HG03354 (cell line): ENCODE measurements at regions not wholly inside any gene's neighbourhood (a gene's known extent, or its start where the extent isn't known, plus 50 kb on each side); places are given as distances from the start of the nearest gene placed in this dataset.
"Not testable (repeated sequence)": the region's sequence is repeated elsewhere in the genome, so short reads cannot be mapped to it uniquely, and the experiment has no call there.

Source experiments
- ATAC-seq: cut with Tn5 transposase; IDR thresholded peaks from one replicate; pipeline ENCODE4 v1.9.1; 2021; ENCODE audit warnings: mild to moderate bottlenecking; ENCODE audit not compliant: unreplicated experiment, poor library complexity, severe bottlenecking

DNA sequence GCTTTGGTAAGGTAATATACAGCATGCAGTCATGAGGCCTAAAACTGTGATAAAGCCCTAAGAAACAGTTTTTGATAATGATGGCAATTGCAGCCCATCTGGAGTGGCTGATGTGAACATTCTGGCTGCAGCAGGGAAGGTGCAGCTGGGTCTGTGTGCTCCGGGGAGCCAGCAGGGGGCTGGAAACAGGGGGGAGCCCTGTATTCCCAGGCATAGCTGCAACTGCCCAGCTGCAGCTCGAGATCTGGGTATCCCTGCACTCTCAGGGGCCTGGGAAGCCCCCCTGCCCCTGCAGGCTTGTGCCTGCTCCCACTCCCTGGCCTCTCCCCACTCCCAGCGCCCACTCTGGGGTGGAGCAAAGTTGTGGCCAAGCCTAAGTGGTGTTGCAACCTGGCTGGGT is 95.6 kb downstream of the RRAGB start:
- ATAC-seq = no peak

DNA sequence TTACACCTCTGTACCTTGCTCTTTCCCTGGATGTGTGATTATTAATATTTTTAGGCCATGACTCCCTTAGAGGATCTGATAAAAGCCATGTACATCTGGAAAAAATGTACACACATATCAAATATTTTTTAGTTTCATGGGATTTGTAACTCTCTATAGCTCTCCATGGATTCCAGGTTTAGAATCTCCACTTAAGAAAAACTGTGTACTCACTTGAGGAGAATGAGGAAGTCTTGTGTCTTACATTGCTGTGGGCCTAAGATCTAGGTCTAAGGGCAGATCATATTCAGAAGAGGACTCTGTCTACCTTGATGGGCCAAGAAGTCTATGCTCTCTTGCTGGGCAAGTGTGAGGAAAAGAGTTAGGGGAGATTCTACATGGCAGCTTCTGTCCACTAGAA is 98.0 kb downstream of the RRAGB start:
- no peak for ATAC-seq

- ATAC-seq = no peak
Observed at GRCh38 chrX:55816023-55816422, 98.5 kb downstream of the RRAGB start.

GRCh38 chrX:55818673-55819375 is 101.3 kb downstream of the RRAGB start:
- no peak for ATAC-seq

GRCh38 chrX:55839485-55839884 is 121.9 kb downstream of the RRAGB start:
- no peak for ATAC-seq

- peak; percentile 50 for ATAC-seq
Observed at GRCh38 chrX:55841962-55842752, 124.6 kb downstream of the RRAGB start.

GRCh38 chrX:55866779-55867178 is 149.2 kb downstream of the RRAGB start:
- ATAC-seq = not testable (repeated sequence)

DNA sequence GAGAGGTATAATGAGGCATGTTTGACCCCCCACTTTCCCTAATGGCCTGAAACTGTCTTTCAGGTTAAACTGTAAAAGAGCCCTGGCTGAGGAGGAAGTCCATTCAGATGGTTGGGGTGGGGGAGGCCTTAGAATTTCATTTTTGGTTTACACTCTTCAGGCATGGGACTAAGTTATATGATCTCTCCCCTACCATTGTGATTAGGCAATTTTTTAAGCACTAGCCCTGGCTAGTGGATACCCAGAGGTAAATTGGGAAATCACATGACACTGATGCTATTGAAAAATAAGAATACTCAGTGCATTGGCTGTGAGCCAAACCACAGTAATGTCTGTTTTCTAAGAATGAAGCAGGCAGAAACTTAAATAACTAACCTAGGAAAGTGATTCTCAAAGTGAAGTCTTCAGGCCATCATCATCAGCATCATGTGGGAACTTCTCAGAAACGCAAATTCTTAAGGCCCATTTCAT is 149.7 kb downstream of the RRAGB start:
- peak; percentile 89 for ATAC-seq

DNA sequence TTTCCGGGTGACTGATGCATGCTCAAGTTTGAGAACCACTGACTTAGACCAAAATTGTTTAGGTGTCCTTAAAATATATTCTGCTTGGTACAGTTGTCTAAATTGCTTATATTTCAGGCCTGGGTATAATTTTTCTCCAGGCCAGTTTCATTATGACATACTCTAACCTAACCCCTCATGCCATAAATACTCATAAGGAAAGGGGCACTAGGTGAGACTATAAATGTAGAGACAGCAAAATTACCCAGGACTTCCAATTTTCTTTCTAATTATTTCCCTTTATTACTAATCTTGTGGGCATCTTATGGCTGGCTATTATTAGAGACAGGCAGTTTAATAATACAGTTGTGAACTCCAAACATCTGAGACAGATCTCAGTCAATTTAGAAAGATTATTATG is 150.2 kb downstream of the RRAGB start:
- ATAC-seq = peak; percentile 59

- no peak for ATAC-seq
Observed at GRCh38 chrX:55874807-55875206, 157.3 kb downstream of the RRAGB start.

- ATAC-seq = not testable (repeated sequence)
Observed at GRCh38 chrX:55883541-55883940, 166.0 kb downstream of the RRAGB start.

DNA sequence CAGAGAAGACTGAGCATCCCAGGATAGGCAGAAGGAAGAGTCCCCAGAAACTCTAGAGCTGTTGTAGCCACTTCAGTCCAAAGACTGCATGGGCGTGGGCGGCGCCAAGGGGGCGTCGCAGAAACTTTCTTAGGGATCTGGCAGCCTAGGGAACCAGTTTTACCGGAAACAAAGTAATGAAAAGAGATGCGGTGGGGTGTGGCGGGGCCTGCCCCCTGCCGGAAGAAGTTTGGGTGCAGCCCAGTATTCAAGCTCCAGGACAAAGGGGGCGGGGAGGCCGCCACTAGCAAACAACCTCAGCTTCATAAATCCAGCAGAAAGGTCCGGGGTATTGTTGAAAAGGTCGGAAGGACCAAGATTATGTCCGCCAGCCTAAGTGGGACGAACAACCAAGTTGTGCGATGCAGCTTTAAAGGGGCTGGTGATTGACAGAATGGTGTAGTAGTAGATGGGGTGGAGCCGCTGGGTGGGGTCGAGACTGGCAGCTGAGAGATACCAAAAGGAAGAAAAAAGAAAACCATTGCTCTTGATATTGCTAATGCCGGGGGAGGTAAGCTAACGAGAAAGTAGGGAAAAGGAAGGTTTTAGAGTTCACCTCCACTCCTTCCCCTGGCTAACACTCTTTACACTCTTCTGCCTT is 190.5 kb downstream of the RRAGB start:
- ATAC-seq = peak; percentile 81

- ATAC-seq = peak; percentile 57
Observed at GRCh38 chrX:55908661-55909212, 191.2 kb downstream of the RRAGB start.

GRCh38 chrX:55919367-55920221 is 202.0 kb downstream of the RRAGB start:
- ATAC-seq = peak; percentile 95

DNA sequence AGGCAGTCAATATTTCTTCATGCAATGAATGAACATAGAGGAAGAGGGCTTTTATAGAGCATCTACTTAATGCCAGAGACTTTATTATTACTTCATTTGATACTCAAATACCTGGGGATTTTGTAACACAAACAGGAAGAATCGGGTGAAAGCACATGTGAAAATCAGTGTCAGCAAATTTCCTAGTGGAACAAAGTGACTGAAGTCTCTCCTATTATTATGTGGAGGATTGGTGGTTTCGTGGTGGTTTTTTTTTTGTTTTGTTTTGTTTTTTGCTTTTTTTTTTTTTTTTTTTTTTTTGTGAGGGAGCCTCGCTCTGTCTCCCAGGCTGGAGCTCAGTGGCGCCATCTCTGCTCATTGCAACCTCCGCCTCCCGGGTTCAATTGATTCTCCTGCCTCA is 207.0 kb downstream of the RRAGB start:
- ATAC-seq = no peak

DNA sequence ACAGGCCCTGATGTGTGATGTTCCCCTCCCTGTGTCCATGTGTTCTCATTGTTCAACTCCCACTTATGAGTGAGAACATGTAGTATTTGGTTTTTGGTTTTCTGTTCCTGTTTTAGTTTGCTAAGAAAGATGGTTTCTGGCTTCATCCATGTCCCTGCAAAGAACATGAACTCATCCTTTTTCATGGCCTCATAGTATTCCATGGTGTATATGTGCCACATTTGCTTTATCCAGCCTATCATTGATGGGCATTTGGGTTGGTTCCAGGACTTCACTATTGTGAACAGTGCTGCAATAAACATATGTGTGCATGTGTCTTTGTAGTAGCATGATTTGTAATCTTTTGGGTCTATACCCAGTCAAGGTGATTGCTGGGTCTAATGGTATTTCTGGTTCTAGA is 211.0 kb downstream of the RRAGB start:
- not testable (repeated sequence) for ATAC-seq
